Psoas muscle (tissue), 7 donors: ENCODE measurements at regions not wholly inside any gene's neighbourhood (a gene's known extent, or its start where the extent isn't known, plus 50 kb on each side); places are given as distances from the start of the nearest gene placed in this dataset.

ENCODE experiments used
- ATAC-seq, 4 donors: fragments of 200-7000 bp; cut with Tn5 transposase; one replicate each; pipeline ENCODE4 v1.9.1; 2020; ENCODE audit warnings: moderate library complexity in 3 of 4, mild to moderate bottlenecking in 2 of 4
- DNase-seq, 2 donors: peaks; one replicate each; pipeline ENCODE4 v3.0.0-alpha.2; 2020
- H3K27ac ChIP-seq: fragments of 200-600 bp; one replicate; pipeline ENCODE4 v1.8.0; 2022
- H3K27me3 ChIP-seq, 3 donors: fragments of 200-600 bp in 1 of 3; one replicate each; pipeline versions ENCODE4 v1.6.1 to v1.8.0; 2013 to 2022; ENCODE audit warnings: low read length in 2 of 3, mild to moderate bottlenecking in 2 of 3, moderate library complexity in 1 of 3; ENCODE audit not compliant: insufficient read depth in 3 of 3
- H3K36me3 ChIP-seq, 2 donors: fragments of 200-600 bp in 1 of 2; one replicate each; pipeline versions ENCODE4 v1.6.1 to v1.8.0; 2013 to 2022; ENCODE audit warnings: low read depth in 1 of 2, mild to moderate bottlenecking in 1 of 2, moderate library complexity in 1 of 2; ENCODE audit not compliant: insufficient read depth in 1 of 2
- H3K4me1 ChIP-seq: fragments of 200-600 bp; one replicate; pipeline ENCODE4 v1.8.0; 2022
- H3K4me3 ChIP-seq: fragments of 200-600 bp; one replicate; pipeline ENCODE4 v1.8.0; 2022; ENCODE audit warnings: mild to moderate bottlenecking
- H3K9me3 ChIP-seq: fragments of 200-600 bp; one replicate; pipeline ENCODE4 v1.8.0; 2022
- WGBS, 3 donors: extraction: QIAGEN DNeasy Blood & Tissue Kit; methylation state at CpG; one replicate each; pipeline versions ENCODE4 v1.1.6 to v1.1.7; 2013; 5-methylcytosine and 5-hydroxymethylcytosine counted together
- intact Hi-C, 2 donors: fragments of 100-400 bp; cut with DNase I; formaldehyde crosslinking; loops; one replicate each; pipeline versions ENCODE4 v1.11.0 to v1.14.2; 2022
- TF ChIP-seq, protein P1 (sequence below): fragments of 200-600 bp; IDR thresholded peaks from one replicate; pipeline ENCODE4 v1.8.0; 2022; ENCODE audit warnings: antibody characterized with exemption
- donor health status: healthy with polysubstance abuse.
- donor health status: DM: no; HTN: no; CAD: no; lungs with moderate emphysema.
- donor health status: Bipolar disorder and iron deficiency.
- donor health status: healthy.
- donor health status: DM: yes; HTN: yes; CAD: no.
- donor health status: DM: no; HTN: no; CAD: no.
- donor health status: DM: yes; HTN: yes; CAD: no.

- H3K27ac ChIP-seq = no peak overlapping the region
- intact Hi-C loops = no loop called here
- ATAC-seq (no peak), DNase-seq (no peak)
- H3K4me1 ChIP-seq = no peaks in the 10 kb centered on the region
- H3K4me3 ChIP-seq = no peak overlapping the region
- TF ChIP-seq, protein P1, sequence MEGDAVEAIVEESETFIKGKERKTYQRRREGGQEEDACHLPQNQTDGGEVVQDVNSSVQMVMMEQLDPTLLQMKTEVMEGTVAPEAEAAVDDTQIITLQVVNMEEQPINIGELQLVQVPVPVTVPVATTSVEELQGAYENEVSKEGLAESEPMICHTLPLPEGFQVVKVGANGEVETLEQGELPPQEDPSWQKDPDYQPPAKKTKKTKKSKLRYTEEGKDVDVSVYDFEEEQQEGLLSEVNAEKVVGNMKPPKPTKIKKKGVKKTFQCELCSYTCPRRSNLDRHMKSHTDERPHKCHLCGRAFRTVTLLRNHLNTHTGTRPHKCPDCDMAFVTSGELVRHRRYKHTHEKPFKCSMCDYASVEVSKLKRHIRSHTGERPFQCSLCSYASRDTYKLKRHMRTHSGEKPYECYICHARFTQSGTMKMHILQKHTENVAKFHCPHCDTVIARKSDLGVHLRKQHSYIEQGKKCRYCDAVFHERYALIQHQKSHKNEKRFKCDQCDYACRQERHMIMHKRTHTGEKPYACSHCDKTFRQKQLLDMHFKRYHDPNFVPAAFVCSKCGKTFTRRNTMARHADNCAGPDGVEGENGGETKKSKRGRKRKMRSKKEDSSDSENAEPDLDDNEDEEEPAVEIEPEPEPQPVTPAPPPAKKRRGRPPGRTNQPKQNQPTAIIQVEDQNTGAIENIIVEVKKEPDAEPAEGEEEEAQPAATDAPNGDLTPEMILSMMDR = no peak
- H3K36me3 ChIP-seq = no peaks in the 10 kb centered on the region
- 77 to 87% (median 83%) methylated on average over 1 of the region's 1 CpG for WGBS, 3 donors
- H3K9me3 ChIP-seq = no peaks in the 10 kb centered on the region
- H3K27me3 ChIP-seq = no peaks in the 10 kb centered on the region
These were observed 301.6 kb upstream of the PDE4D start for GRCh38 chr5:60195083-60195482.

- Histone ChIP-seq H3K4me3 (no peak overlapping the region), H3K9me3 (no peaks in the 10 kb centered on the region), H3K27me3 (no peaks in the 10 kb centered on the region), H3K36me3 (no peaks in the 10 kb centered on the region), H3K4me1 (no peaks in the 10 kb centered on the region), H3K27ac (no peak overlapping the region)
- DNase-seq = no peak
- TF ChIP-seq, protein P1 = no peak
- no peak for ATAC-seq
- WGBS, 3 donors = 48 to 53% (median 52%) methylated on average over 8 of the region's 8 CpGs
- intact Hi-C loops = no loop called here
These were observed 291.9 kb upstream of the PDE4D start for GRCh38 chr5:60185231-60186099.

- TF ChIP-seq, protein P1 = no peak
- WGBS, 3 donors = 43 to 57% (median 48%) methylated on average over 2 of the region's 2 CpGs
- Histone ChIP-seq H3K4me3 (no peak overlapping the region), H3K36me3 (no peaks in the 10 kb centered on the region), H3K27ac (no peak overlapping the region), H3K27me3 (no peaks in the 10 kb centered on the region), H3K9me3 (no peaks in the 10 kb centered on the region), H3K4me1 (no peaks in the 10 kb centered on the region)
- ATAC-seq = no peak
- intact Hi-C loops = no loop called here
- DNase-seq = no peak
These were observed 291.1 kb upstream of the PDE4D start for GRCh38 chr5:60184606-60185005.

DNA sequence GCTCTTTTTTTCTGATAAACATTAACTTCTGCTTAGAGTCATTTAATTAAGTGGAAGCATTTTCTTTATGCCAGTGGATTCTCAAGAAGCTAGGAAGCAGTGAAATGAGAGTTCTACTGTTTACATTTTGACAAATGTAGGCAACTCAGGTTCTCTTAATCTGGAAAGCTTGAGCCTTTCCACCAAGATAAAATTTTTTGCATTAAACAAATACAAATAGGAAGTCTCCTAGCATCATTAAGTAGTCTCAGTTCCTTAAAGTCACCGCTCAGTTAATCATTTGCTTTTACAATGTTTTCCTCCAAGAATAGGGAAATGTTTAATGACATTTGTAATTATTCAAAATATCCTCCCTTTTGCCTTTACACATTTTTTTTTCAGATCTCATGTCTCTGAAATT lies 290.4 kb upstream of the PDE4D start:
- intact Hi-C loops = no loop called here
- TF ChIP-seq, protein P1 = no peak
- Histone ChIP-seq H3K27me3 (no peaks in the 10 kb centered on the region), H3K4me3 (no peak overlapping the region), H3K4me1 (no peaks in the 10 kb centered on the region), H3K27ac (no peak overlapping the region), H3K9me3 (no peaks in the 10 kb centered on the region), H3K36me3 (no peaks in the 10 kb centered on the region)
- no peak for ATAC-seq
- no peak for DNase-seq
- WGBS, 3 donors = 91 to 95% (median 94%) methylated on average over 1 of the region's 1 CpG

GRCh38 chr5:60178101-60178500 lies 284.6 kb upstream of the PDE4D start:
- Histone ChIP-seq H3K36me3 (no peaks in the 10 kb centered on the region), H3K27ac (no peak overlapping the region), H3K4me3 (no peak overlapping the region), H3K4me1 (no peaks in the 10 kb centered on the region), H3K27me3 (no peaks in the 10 kb centered on the region), H3K9me3 (no peaks in the 10 kb centered on the region)
- TF ChIP-seq, protein P1 = no peak
- WGBS, 3 donors = 10 to 14% (median 12%) methylated on average over 1 of the region's 1 CpG
- ATAC-seq (no peak), DNase-seq (no peak)
- intact Hi-C loops = no loop called here
